ENCODE measurements at regions not wholly inside any gene's neighbourhood (a gene's known extent, or its start where the extent isn't known, plus 50 kb on each side); places are given as distances from the start of the nearest gene placed in this dataset.

- no peak for TF ChIP-seq SRF (IDR thresholded peaks at IDR 0.05; ENCODE audit: low read depth, low read length)
- no peak for TF ChIP-seq SAP30 (IDR thresholded peaks at IDR 0.05; ENCODE audit: insufficient read depth, insufficient replicate concordance, low read length)
- no peak for TF ChIP-seq TEAD4 (IDR thresholded peaks at IDR 0.05; ENCODE audit: low read depth, low read length)
- TF ChIP-seq POLR2A (IDR thresholded peaks at IDR 0.05; ENCODE audit: control extremely low read depth in 1 of 2, low read depth in 2 of 2, low read length in 2 of 2) = no peak
- no peak for TF ChIP-seq HDAC6 (IDR thresholded peaks at IDR 0.05; ENCODE audit: low read depth, low read length)
- no peak for TF ChIP-seq CHD1 (IDR thresholded peaks at IDR 0.05; ENCODE audit: low read depth, low read length)
- no peak for TF ChIP-seq YY1 (IDR thresholded peaks at IDR 0.05; ENCODE audit: low read depth, low read length)
Observed at GRCh38 chr21:32908534-32908933, 117.2 kb upstream of the OLIG2 start.

More at GRCh38 chr21:32908534-32908933, 117.2 kb upstream of the OLIG2 start:
- no peak overlapping the region for H3K27ac ChIP-seq (ENCODE audit: low read depth, low read length)
- no peak overlapping the region for H4K5ac ChIP-seq (ENCODE audit: insufficient read length, low read depth, low read length)
- no peaks in the 10 kb centered on the region for H3K4me1 ChIP-seq (replicated peaks in 1 of 4; ENCODE audit: control insufficient read depth in 3 of 4, insufficient read depth in 4 of 4, low read length in 3 of 4)
- no peak overlapping the region for H4K91ac ChIP-seq (replicated peaks; ENCODE audit: insufficient read length, low read length)
- no peak overlapping the region for H3K4me2 ChIP-seq (ENCODE audit: insufficient read depth in 1 of 2, low read depth in 2 of 2, low read length in 2 of 2)
- no peaks in the 10 kb centered on the region for H3K27me3 ChIP-seq (replicated peaks in 1 of 4; ENCODE audit: control insufficient read depth in 3 of 4, extremely low read depth in 1 of 4, insufficient read depth in 3 of 4, low read length in 3 of 4)
- no peak for FAIRE-seq
- no peaks in the 10 kb centered on the region for H3K79me2 ChIP-seq (ENCODE audit: control insufficient read depth in 1 of 2, insufficient read depth in 2 of 2, low read length in 2 of 2)
- no peak overlapping the region for H2BK5ac ChIP-seq (ENCODE audit: low read depth, low read length)
- H2BK12ac ChIP-seq (ENCODE audit: low read depth, low read length) = no peak overlapping the region
- H3K4me3 ChIP-seq (ENCODE audit: extremely low read depth in 1 of 4, insufficient read depth in 2 of 4, low read depth in 3 of 4, low read length in 4 of 4) = no peak overlapping the region
- H3K9ac ChIP-seq (replicated peaks in 1 of 4; ENCODE audit: extremely low read depth in 1 of 4, low read depth in 3 of 4, low read length in 3 of 4) = no peak overlapping the region
- H3K79me1 ChIP-seq (ENCODE audit: low read depth, low read length) = no peaks in the 10 kb centered on the region
- H3K18ac ChIP-seq (ENCODE audit: extremely low read depth, low read length) = no peak overlapping the region
- no peak overlapping the region for H2AFZ ChIP-seq (ENCODE audit: low read length)
- no peak overlapping the region for H2AK5ac ChIP-seq (ENCODE audit: low read depth, low read length)
- no peak overlapping the region for H2BK120ac ChIP-seq (replicated peaks; ENCODE audit: low read depth, low read length)
- H4K8ac ChIP-seq (ENCODE audit: extremely low read depth, insufficient read depth, low read length) = no peak overlapping the region
- no peaks in the 10 kb centered on the region for H3K23me2 ChIP-seq (ENCODE audit: low read depth, low read length)
- H3K56ac ChIP-seq (replicated peaks; ENCODE audit: insufficient read length, low read depth, low read length) = no peak overlapping the region
- ChIA-PET CTCF (ENCODE audit: partially characterized antibody) (interaction anchor here (1.5 kb wide), 1 partner anchor 21 kb away, joined by 3 read pairs; no protein-coding TSS in a partner anchor), POLR2A (ENCODE audit: partially characterized antibody) (no interaction called here)
- WGBS, 2 experiments (ENCODE audit: extremely low coverage in 1 of 2, insufficient coverage in 1 of 2, insufficient read length in 1 of 2, insufficient replicate concordance in 2 of 2, low coverage in 1 of 2, low lambda C conversion rate in 2 of 2, missing lambda C conversion rate in 1 of 2) = 84% methylated on average over 3 of the region's 3 CpGs; no CpG with 5 or more reads in 1 of the 2 experiments
- H3K4ac ChIP-seq (replicated peaks; ENCODE audit: insufficient read length, low read depth, low read length) = no peak overlapping the region
- no peaks in the 10 kb centered on the region for H3K36me3 ChIP-seq (ENCODE audit: control insufficient read depth in 2 of 4, insufficient read depth in 4 of 4, low read length in 3 of 4)
- H4K20me1 ChIP-seq (replicated peaks in 1 of 2; ENCODE audit: control insufficient read depth in 1 of 2, insufficient read depth in 2 of 2, low read length in 2 of 2) = no peaks in the 10 kb centered on the region
- H3K23ac ChIP-seq (ENCODE audit: insufficient read length) = no peak overlapping the region
- no peak overlapping the region; the same call in 1 of the 2 replicates for H2BK20ac ChIP-seq (ENCODE audit: low read length)
- no peak overlapping the region for H3K14ac ChIP-seq (ENCODE audit: insufficient read length)
- DNase-seq (ENCODE audit: low read depth in 1 of 2, low spot score in 2 of 2) = no peak
- no peak overlapping the region for H2BK15ac ChIP-seq (ENCODE audit: low read length)
- H3K9me3 ChIP-seq (ENCODE audit: insufficient read depth in 2 of 2, low read depth in 1 of 2, low read length in 1 of 2) = peaks cover 0 to 3% of the 10 kb centered on the region in 2 experiments; a peak in 1 of 4 replicates
